ENCODE measurements at regions not wholly inside any gene's neighbourhood (a gene's known extent, or its start where the extent isn't known, plus 50 kb on each side); places are given as distances from the start of the nearest gene placed in this dataset.

DNA sequence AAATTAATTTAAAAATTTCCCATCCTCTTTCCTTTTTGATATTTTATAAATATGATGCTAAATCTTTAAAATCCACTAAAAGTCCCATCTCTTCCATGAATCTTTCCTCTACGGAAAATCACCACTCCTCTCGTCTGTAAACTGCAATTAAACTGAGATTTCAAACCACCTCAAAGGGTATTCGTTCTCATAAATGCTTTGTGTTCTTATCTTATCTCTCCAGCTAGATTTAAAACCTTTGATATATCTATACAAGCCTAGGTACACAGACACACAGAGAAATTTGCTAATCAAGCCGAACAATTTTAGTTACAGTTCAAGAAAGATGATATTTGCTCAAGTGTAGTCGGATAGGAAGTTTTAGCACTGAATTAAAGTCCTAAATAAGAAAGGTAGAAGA lies 214.6 kb upstream of the PRDM1 start:
- Histone ChIP-seq H3K4me1 (no peaks in the 10 kb centered on the region), H3K27ac (no peak overlapping the region), H3K9me3 (ENCODE audit: low read depth) (no peaks in the 10 kb centered on the region), H3F3A (ENCODE audit: low read depth) (no peaks in the 10 kb centered on the region), H2AFZ (replicated peaks) (no peak overlapping the region), H3K9ac (no peak overlapping the region), H3K4me2 (no peak overlapping the region), H3K36me3 (no peaks in the 10 kb centered on the region), H4K20me1 (ENCODE audit: low read depth) (no peaks in the 10 kb centered on the region), H3K27me3 (no peaks in the 10 kb centered on the region), H3K4me3 (no peak overlapping the region), H3K79me2 (ENCODE audit: low read depth) (no peaks in the 10 kb centered on the region)
- Mint-ChIP-seq H3K9me3 (no peaks in the 10 kb centered on the region), H3K36me3 (no peaks in the 10 kb centered on the region), H3K27me3 (ENCODE audit: insufficient read depth, low read depth) (peaks cover 3% of the 10 kb centered on the region), H3K4me3 (no peak overlapping the region), H3K27ac (no peak overlapping the region), H3K4me1 (peaks cover 5% of the 10 kb centered on the region)
- TF ChIP-seq EZH2phosphoT487 (IDR thresholded peaks at IDR 0.05) (no peak), EZH2 (IDR thresholded peaks at IDR 0.05) (no peak)
- TF ChIP-seq, protein P1, sequence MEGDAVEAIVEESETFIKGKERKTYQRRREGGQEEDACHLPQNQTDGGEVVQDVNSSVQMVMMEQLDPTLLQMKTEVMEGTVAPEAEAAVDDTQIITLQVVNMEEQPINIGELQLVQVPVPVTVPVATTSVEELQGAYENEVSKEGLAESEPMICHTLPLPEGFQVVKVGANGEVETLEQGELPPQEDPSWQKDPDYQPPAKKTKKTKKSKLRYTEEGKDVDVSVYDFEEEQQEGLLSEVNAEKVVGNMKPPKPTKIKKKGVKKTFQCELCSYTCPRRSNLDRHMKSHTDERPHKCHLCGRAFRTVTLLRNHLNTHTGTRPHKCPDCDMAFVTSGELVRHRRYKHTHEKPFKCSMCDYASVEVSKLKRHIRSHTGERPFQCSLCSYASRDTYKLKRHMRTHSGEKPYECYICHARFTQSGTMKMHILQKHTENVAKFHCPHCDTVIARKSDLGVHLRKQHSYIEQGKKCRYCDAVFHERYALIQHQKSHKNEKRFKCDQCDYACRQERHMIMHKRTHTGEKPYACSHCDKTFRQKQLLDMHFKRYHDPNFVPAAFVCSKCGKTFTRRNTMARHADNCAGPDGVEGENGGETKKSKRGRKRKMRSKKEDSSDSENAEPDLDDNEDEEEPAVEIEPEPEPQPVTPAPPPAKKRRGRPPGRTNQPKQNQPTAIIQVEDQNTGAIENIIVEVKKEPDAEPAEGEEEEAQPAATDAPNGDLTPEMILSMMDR (IDR thresholded peaks at IDR 0.05), result no peak
- DNase-seq (ENCODE audit: low spot score), result no peak

DNA sequence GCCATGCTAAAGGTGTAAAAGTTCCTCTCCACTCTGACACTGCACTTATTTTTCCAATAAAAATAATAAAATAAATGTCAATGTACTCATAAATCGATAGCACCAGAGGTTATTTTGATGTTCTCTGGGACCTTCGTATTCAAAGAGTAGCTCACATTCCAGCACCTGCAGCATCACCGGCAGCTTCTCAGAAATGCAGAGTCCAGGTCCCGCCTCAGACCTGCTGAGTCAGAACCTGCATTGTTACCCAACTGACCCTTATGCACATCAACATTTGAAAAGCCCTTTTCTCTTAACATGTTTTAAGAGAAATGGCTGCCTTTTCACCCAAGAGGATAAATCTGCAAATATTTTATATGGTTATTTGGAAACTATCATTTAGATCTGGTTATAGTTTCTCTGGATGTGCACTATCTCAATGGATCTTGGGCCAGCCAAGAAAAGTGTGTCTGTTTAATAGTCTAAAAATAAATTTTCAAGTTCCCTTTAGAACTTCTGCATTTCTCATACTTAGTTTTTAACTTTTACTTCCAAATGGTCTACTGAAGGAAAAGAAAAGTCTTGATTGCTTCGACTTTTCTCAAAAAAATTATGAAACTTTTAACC lies 216.2 kb upstream of the PRDM1 start:
- H3K27me3 Mint-ChIP-seq (ENCODE audit: insufficient read depth, low read depth), result peaks cover 2% of the 10 kb centered on the region

DNA sequence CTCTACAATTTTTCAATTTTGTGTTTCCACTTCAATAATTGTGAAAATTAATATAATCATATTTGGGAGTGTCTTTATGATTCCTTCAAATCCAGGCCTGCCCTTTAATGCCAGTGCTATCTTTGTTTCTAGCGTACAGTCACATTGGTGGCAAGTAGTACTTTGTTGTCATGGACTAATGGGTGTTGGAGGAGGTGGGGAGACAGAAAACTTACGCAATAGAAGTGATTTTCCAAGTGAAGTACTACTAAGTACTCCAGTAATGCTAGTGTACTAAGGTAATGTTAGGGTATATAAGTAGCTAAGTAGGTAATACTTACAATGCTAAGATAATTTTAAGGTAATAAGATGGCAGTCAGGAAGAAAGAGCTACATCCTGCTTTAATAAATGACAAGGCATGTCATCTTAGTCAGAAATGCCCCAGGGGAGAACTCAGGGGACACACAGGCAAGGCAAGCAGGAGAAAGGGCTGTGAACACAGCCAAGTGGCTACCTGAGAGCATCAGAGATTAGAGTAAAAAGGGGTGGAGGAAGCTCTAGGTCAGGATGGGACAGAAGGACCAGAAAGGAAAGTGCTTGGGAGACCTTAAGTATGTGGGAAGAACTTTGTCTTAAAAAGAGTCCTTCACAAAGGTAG lies 217.2 kb upstream of the PRDM1 start:
- no peak overlapping the region for H2AFZ ChIP-seq (replicated peaks)
- Mint-ChIP-seq H3K4me3 (no peak overlapping the region), H3K36me3 (no peaks in the 10 kb centered on the region), H3K27ac (no peak overlapping the region), H3K27me3 (ENCODE audit: insufficient read depth, low read depth) (peaks cover 2% of the 10 kb centered on the region), H3K4me1 (no peaks in the 10 kb centered on the region), H3K9me3 (no peaks in the 10 kb centered on the region)
- H4K20me1 ChIP-seq (ENCODE audit: low read depth), result no peaks in the 10 kb centered on the region
- H3K9ac ChIP-seq, result no peak overlapping the region
- H3K36me3 ChIP-seq, result no peaks in the 10 kb centered on the region
- H3K79me2 ChIP-seq (ENCODE audit: low read depth), result no peaks in the 10 kb centered on the region
- H3K27ac ChIP-seq, result no peak overlapping the region
- no peak overlapping the region for H3K4me2 ChIP-seq
- no peaks in the 10 kb centered on the region for H3K4me1 ChIP-seq
- no peak for DNase-seq (ENCODE audit: low spot score)
- no peak overlapping the region for H3K4me3 ChIP-seq
- no peaks in the 10 kb centered on the region for H3K27me3 ChIP-seq
- no peaks in the 10 kb centered on the region for H3F3A ChIP-seq (ENCODE audit: low read depth)
- TF ChIP-seq EZH2phosphoT487 (IDR thresholded peaks at IDR 0.05) (no peak), EZH2 (IDR thresholded peaks at IDR 0.05) (no peak)
- TF ChIP-seq, protein P1 (IDR thresholded peaks at IDR 0.05), result no peak
- H3K9me3 ChIP-seq (ENCODE audit: low read depth), result no peaks in the 10 kb centered on the region

More for the DNA sequence above, 216.2 kb upstream of the PRDM1 start:
- H3K4me1 Mint-ChIP-seq, result no peaks in the 10 kb centered on the region
- TF ChIP-seq, protein P1 (IDR thresholded peaks at IDR 0.05), result no peak
- TF ChIP-seq EZH2phosphoT487 (IDR thresholded peaks at IDR 0.05) (no peak), EZH2 (IDR thresholded peaks at IDR 0.05) (no peak)
- H3K4me2 ChIP-seq, result no peak overlapping the region
- no peaks in the 10 kb centered on the region for H3K36me3 ChIP-seq
- H3K36me3 Mint-ChIP-seq, result no peaks in the 10 kb centered on the region
- no peak for DNase-seq (ENCODE audit: low spot score)
- no peaks in the 10 kb centered on the region for H3K79me2 ChIP-seq (ENCODE audit: low read depth)
- H2AFZ ChIP-seq (replicated peaks), result no peak overlapping the region
- no peaks in the 10 kb centered on the region for H3K9me3 Mint-ChIP-seq
- no peak overlapping the region for H3K9ac ChIP-seq
- H3K27ac Mint-ChIP-seq, result no peak overlapping the region
- H3K4me1 ChIP-seq, result no peaks in the 10 kb centered on the region
- no peaks in the 10 kb centered on the region for H3F3A ChIP-seq (ENCODE audit: low read depth)
- H3K9me3 ChIP-seq (ENCODE audit: low read depth), result no peaks in the 10 kb centered on the region
- no peak overlapping the region for H3K4me3 Mint-ChIP-seq
- no peaks in the 10 kb centered on the region for H4K20me1 ChIP-seq (ENCODE audit: low read depth)
- H3K27me3 ChIP-seq, result no peaks in the 10 kb centered on the region
- no peak overlapping the region for H3K27ac ChIP-seq
- H3K4me3 ChIP-seq, result no peak overlapping the region

All from neural progenitor cell (in vitro differentiated cells).